DND-41 (cell line): ENCODE measurements at regions not wholly inside any gene's neighbourhood (a gene's known extent, or its start where the extent isn't known, plus 50 kb on each side); places are given as distances from the start of the nearest gene placed in this dataset.

Experiments
- CTCF ChIP-seq: IDR thresholded peaks from 2 replicates; pipeline ENCODE4 v1.5.1; 2012; ENCODE audit warnings: borderline replicate concordance, low read length, moderate library complexity, mild to moderate bottlenecking; ENCODE audit not compliant: poor library complexity, severe bottlenecking; ENCODE audit errors: extremely low read depth
- EZH2 ChIP-seq: IDR thresholded peaks from 3 replicates; pipeline ENCODE4 v1.6.1; 2012; ENCODE audit warnings: borderline replicate concordance, low read depth, mild to moderate bottlenecking, moderate library complexity, low read length, inconsistent platforms; ENCODE audit not compliant: severe bottlenecking

- no peak for TF ChIP-seq EZH2
- TF ChIP-seq CTCF = no peak
Measured at GRCh38 chr5:23742701-23743100, 235.3 kb downstream of the PRDM9 start.
